ENCODE measurements at regions not wholly inside any gene's neighbourhood (a gene's known extent, or its start where the extent isn't known, plus 50 kb on each side); places are given as distances from the start of the nearest gene placed in this dataset.

DNA sequence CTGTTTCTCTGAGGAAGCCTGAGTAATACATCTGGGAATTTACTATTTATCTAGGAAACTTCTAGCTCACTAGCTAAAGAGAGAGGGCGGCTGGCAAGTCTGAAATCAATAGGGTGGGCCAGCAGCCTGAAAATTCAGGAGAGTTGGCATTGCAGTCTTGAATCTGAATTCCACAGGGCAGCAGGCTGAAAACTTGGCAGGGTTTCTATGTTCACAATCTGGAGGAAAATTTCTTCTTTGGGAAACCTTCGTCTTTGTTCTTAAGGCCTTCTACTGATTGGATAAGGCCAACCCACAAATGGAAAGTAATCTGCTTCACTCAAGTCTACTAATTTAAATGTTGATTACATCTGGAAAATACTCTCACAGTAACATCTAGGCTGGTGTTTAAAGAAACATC lies 101.0 kb upstream of the COG2 start:
- TF ChIP-seq, protein P1, sequence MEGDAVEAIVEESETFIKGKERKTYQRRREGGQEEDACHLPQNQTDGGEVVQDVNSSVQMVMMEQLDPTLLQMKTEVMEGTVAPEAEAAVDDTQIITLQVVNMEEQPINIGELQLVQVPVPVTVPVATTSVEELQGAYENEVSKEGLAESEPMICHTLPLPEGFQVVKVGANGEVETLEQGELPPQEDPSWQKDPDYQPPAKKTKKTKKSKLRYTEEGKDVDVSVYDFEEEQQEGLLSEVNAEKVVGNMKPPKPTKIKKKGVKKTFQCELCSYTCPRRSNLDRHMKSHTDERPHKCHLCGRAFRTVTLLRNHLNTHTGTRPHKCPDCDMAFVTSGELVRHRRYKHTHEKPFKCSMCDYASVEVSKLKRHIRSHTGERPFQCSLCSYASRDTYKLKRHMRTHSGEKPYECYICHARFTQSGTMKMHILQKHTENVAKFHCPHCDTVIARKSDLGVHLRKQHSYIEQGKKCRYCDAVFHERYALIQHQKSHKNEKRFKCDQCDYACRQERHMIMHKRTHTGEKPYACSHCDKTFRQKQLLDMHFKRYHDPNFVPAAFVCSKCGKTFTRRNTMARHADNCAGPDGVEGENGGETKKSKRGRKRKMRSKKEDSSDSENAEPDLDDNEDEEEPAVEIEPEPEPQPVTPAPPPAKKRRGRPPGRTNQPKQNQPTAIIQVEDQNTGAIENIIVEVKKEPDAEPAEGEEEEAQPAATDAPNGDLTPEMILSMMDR (IDR thresholded peaks at IDR 0.05; ENCODE audit: control insufficient read depth, extremely low read depth, insufficient read depth): no peak
- DNase-seq (ENCODE audit: low read depth): no peak
- H3K4me3 ChIP-seq (ENCODE audit: low read depth, low read length): no peak overlapping the region

DNA sequence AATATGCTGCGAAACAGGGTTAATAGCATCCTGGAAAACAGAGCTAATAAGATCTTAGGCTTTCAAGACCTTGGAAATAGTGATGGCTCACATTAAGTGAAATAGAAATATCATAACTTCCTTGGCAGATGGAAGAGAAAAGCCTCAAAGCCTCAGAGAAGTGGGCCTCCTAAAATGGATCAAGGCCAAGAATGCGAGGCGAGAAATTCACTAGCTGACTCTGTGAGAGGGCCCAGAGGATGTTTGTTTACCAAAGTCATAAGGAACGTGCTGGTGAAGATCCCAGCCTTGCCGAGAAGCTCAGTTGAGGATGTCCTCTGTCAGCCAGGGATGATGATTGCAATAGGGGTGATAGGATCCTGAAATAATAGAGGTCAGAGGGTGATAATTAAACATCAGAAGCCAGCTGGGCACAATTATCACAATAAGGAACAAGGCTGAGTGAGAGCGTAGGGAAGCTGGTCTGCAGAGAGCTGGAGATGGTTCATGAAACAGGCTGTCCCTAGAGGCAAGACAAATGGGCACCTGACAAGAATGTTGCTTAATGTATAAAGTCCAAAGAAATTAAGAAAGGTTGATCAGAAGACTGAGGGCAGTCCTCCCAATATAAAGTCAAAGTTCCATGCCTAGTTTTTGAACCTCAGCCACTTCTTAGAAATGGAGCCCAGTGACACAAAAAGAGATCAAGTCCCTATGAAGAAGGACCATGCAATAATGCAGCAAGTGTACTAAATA lies 101.7 kb upstream of the COG2 start:
- DNase-seq (ENCODE audit: low read depth): no peak
- TF ChIP-seq, protein P1 (IDR thresholded peaks at IDR 0.05; ENCODE audit: control insufficient read depth, extremely low read depth, insufficient read depth): no peak
- no peak overlapping the region for H3K4me3 ChIP-seq (ENCODE audit: low read depth, low read length)

DNA sequence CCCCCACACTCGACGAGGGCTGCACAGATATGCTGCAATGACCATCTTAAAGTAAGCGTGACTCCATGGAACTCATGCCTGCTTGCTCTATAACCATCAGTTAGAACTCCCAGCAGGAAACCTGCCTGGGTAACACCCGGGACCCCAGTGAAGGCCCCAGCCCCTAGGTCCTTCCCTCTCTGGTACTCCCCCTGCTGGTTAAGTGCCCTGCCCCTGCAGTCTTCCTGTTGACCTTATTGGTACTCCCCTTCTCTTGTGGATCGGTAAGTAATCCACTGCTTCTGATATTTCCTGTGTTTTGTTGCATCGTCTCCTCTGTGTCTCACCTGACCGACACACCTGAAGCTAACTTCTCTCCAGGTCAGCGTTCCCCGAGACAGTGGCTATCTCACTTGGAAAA lies 104.8 kb upstream of the COG2 start:
- TF ChIP-seq, protein P1 (IDR thresholded peaks at IDR 0.05; ENCODE audit: control insufficient read depth, extremely low read depth, insufficient read depth): no peak
- no peak overlapping the region for H3K4me3 ChIP-seq (ENCODE audit: low read depth, low read length)
- no peak for DNase-seq (ENCODE audit: low read depth)

DNA sequence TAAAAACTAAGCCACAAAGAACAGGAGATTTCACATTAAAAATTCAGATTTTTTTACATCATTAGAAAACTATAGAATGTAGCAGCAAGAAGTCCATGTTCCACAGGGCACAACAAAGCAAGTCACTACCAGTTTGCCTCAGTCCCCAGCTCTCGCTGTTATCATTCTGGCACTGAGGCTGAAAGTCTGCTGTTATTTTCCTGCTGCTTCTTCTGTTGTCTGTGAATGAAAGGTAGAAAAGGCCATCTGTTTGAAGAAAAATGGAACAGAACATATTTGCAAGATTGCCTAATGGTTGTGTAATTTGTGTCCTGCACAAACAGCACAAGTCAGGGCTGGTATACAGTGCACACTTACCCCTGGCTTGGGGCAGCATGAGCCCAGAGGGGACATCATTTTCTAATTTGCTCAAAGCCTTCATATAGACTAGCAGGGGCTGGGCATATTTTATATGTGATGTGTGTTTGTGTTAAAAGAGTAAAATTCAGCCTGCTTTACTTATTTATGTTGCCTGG lies 105.6 kb upstream of the COG2 start:
- DNase-seq (ENCODE audit: low read depth): no peak
- H3K4me3 ChIP-seq (ENCODE audit: low read depth, low read length): no peak overlapping the region

DNA sequence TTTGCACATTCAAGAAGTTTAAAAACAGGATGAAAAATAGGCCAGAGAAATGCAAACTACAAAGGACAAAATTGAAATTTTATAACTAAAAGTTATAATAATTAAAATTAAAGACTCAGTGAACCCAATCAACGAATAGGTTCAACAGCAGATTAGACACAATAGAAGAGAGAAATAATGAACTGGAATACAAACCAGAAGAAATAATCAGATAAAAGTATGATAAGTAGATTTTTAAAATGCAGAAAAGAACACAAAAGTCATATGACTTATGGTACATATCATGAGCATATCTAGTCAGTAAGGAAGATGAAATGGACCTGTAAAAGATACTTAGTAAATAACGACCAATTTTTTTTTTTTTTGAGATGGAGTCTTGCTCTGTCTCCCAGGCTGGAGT lies 108.1 kb upstream of the COG2 start:
- H3K4me3 ChIP-seq (ENCODE audit: low read depth, low read length): no peak overlapping the region
- TF ChIP-seq, protein P1 (IDR thresholded peaks at IDR 0.05; ENCODE audit: control insufficient read depth, extremely low read depth, insufficient read depth): no peak
- no peak for DNase-seq (ENCODE audit: low read depth)

More for the DNA sequence above, 105.6 kb upstream of the COG2 start:
- TF ChIP-seq, protein P1 (IDR thresholded peaks at IDR 0.05; ENCODE audit: control insufficient read depth, extremely low read depth, insufficient read depth): no peak

DNA sequence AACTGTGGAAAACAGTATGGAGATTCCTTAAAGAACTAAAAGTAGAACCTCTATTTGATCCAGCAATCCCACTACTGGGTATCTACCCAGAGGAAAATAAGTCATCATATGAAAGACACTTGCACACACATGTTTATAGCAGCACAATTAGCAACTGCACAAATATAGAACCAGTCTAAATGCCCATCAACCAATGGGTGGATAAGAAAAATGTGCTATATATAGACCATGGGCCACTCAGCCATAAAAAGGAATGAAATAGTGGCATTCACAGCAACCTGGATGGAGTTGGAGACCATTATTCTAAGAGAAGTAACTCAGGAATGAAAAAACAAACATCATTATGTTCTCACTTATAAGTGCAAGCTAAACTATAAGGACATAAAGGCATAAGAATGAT lies 105.0 kb upstream of the PGBD5 start:
- no peak for DNase-seq (ENCODE audit: low read depth)
- TF ChIP-seq, protein P1 (IDR thresholded peaks at IDR 0.05; ENCODE audit: control insufficient read depth, extremely low read depth, insufficient read depth): no peak

DNA sequence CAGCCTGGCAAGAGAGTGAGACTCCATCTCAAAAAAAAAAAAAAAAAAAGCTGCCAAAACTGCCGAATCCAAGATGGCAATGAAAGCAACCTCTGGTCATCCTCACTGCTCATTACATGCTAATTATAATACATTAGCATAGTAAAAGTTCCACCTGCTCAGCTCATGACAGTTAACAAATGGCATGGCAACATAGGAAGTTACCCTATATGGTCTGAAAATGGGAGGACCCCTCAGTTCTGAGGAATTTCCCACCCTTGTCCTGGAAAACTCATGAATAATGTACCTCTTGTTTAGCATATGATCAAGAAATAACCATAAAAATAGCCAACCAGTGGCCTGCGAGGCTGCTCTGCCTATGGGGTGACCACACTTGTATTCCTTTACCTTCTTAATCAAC lies 93.1 kb upstream of the PGBD5 start:
- no peak for DNase-seq (ENCODE audit: low read depth)
- TF ChIP-seq, protein P1 (IDR thresholded peaks at IDR 0.05; ENCODE audit: control insufficient read depth, extremely low read depth, insufficient read depth): no peak
- no peak overlapping the region for H3K4me3 ChIP-seq (ENCODE audit: low read depth, low read length)

More for the DNA sequence above, 105.0 kb upstream of the PGBD5 start:
- H3K4me3 ChIP-seq (ENCODE audit: low read depth, low read length): no peak overlapping the region

Data from LNCaP clone FGC (cell line).